Neural progenitor cell (in vitro differentiated cells): ENCODE measurements at regions not wholly inside any gene's neighbourhood (a gene's known extent, or its start where the extent isn't known, plus 50 kb on each side); places are given as distances from the start of the nearest gene placed in this dataset.

Experiments
- DNase-seq: peaks from one replicate; pipeline ENCODE4 v3.0.0-alpha.2; 2016; ENCODE audit warnings: low spot score
- H2AFZ ChIP-seq: fragments of 200-600 bp; sonication (generic); replicated peaks from 2 replicates; pipeline ENCODE4 v1.6.1; 2016; ENCODE audit warnings: antibody characterized with exemption
- H3F3A ChIP-seq: fragments of 200-600 bp; sonication (generic); 2 replicates; pipeline ENCODE4 v1.6.1; 2016; ENCODE audit warnings: antibody characterized with exemption, low read depth
- H3K27ac ChIP-seq: fragments of 200-600 bp; sonication (generic); 2 replicates; pipeline ENCODE4 v1.5.1; 2016; ENCODE audit warnings: mild to moderate bottlenecking
- H3K27me3 ChIP-seq: fragments of 200-600 bp; sonication (generic); 2 replicates; pipeline ENCODE4 v1.6.1; 2016; ENCODE audit warnings: mild to moderate bottlenecking, moderate library complexity
- H3K36me3 ChIP-seq: fragments of 200-600 bp; sonication (generic); 2 replicates; pipeline ENCODE4 v1.5.1; 2016
- H3K4me1 ChIP-seq: fragments of 200-600 bp; sonication (generic); 2 replicates; pipeline ENCODE4 v1.6.1; 2016; ENCODE audit warnings: mixed run types
- H3K4me2 ChIP-seq: fragments of 200-600 bp; sonication (generic); 2 replicates; pipeline ENCODE4 v1.6.1; 2016
- H3K4me3 ChIP-seq: fragments of 200-600 bp; sonication (generic); 2 replicates; pipeline ENCODE4 v1.5.1; 2016
- H3K79me2 ChIP-seq: fragments of 200-600 bp; sonication (generic); 2 replicates; pipeline ENCODE4 v1.6.1; 2016; ENCODE audit warnings: low read depth
- H3K9ac ChIP-seq: fragments of 200-600 bp; sonication (generic); 2 replicates; pipeline ENCODE4 v1.6.1; 2016
- H3K9me3 ChIP-seq: fragments of 200-600 bp; sonication (generic); 2 replicates; pipeline ENCODE4 v1.5.1; 2016; ENCODE audit warnings: low read depth
- H4K20me1 ChIP-seq: fragments of 200-600 bp; sonication (generic); 2 replicates; pipeline ENCODE4 v1.6.1; 2016; ENCODE audit warnings: low read depth
- H3K27ac Mint-ChIP-seq: 3 replicates; pipeline ENCODE4 v1.8.0; 2021; ENCODE audit warnings: mixed read lengths
- H3K27me3 Mint-ChIP-seq: 2 replicates; pipeline ENCODE4 v1.8.0; 2022; ENCODE audit warnings: low read depth, mild to moderate bottlenecking, inconsistent platforms, moderate library complexity, mixed read lengths; ENCODE audit not compliant: insufficient read depth
- H3K36me3 Mint-ChIP-seq: 3 replicates; pipeline ENCODE4 v1.8.0; 2021; ENCODE audit warnings: mixed read lengths
- H3K4me1 Mint-ChIP-seq: 3 replicates; pipeline ENCODE4 v1.8.0; 2021; ENCODE audit warnings: mixed read lengths
- H3K4me3 Mint-ChIP-seq: 3 replicates; pipeline ENCODE4 v1.8.0; 2021; ENCODE audit warnings: mild to moderate bottlenecking, moderate library complexity, mixed read lengths
- H3K9me3 Mint-ChIP-seq: 3 replicates; pipeline ENCODE4 v1.8.0; 2020; ENCODE audit warnings: mixed read lengths
- CTCF ChIP-seq: fragments of 200-600 bp; sonication (generic); IDR thresholded peaks from 2 replicates; pipeline ENCODE4 v1.5.1; 2017; ENCODE audit warnings: antibody characterized with exemption, mild to moderate bottlenecking
- EZH2 ChIP-seq: fragments of 200-600 bp; sonication (generic); IDR thresholded peaks from 2 replicates; pipeline ENCODE4 v1.6.1; 2017; ENCODE audit warnings: antibody characterized with exemption, mild to moderate bottlenecking, moderate library complexity
- EZH2phosphoT487 ChIP-seq: fragments of 200-600 bp; sonication (generic); IDR thresholded peaks from 2 replicates; pipeline ENCODE4 v1.6.1; 2017; ENCODE audit warnings: antibody characterized with exemption

DNA sequence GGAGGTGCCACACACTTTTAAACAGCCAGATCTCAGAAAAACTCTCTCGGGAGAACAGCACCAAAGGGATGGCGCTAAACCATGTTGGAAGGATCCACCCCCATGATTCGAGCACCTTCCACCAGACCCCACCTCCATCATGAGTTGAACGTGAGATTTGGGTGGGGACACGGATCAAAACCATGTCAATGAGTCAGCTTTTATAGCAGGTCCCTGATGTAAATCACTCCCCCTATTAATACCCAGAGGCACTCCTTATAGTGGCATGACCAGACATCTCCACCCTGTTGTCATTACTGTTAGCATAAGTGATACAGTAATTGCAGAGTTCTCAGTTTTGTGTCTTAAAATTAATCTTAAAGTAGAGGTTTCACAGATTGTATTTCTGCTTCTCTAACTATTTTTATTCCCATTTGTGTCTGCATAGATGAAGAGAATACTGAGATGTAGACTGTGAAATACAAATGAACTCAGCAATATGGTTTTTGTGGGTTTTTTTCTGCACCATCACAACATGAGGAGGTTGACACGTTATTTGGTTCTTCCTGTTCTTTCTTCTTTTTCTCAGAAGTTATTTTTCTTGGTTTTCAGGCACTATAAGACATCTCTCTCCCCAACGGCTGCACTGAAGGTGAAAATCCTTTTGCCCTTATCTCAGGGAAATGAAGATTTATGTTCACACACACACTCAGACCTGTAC lies 218.2 kb downstream of the ARL4C start:
- no peaks in the 10 kb centered on the region for H3K36me3 ChIP-seq
- peaks cover 36% of the 10 kb centered on the region for H3K9me3 Mint-ChIP-seq
- peaks cover 14% of the 10 kb centered on the region for H3K4me1 ChIP-seq
- no peaks in the 10 kb centered on the region for H4K20me1 ChIP-seq
- H3K27ac Mint-ChIP-seq, result no peak overlapping the region
- TF ChIP-seq EZH2 (no peak), EZH2phosphoT487 (no peak), CTCF (no peak)
- no peak overlapping the region for H3K9ac ChIP-seq
- H3K9me3 ChIP-seq, result no peaks in the 10 kb centered on the region
- H3K27ac ChIP-seq, result no peak overlapping the region
- DNase-seq, result no peak
- H3K4me2 ChIP-seq, result no peak overlapping the region
- no peaks in the 10 kb centered on the region for H3K79me2 ChIP-seq
- H3K4me3 Mint-ChIP-seq, result no peak overlapping the region
- no peak overlapping the region for H2AFZ ChIP-seq
- H3K4me1 Mint-ChIP-seq, result peaks cover 18% of the 10 kb centered on the region
- H3K27me3 Mint-ChIP-seq, result peaks cover 3% of the 10 kb centered on the region
- H3K4me3 ChIP-seq, result no peak overlapping the region
- H3K27me3 ChIP-seq, result no peaks in the 10 kb centered on the region
- peaks cover 7% of the 10 kb centered on the region for H3F3A ChIP-seq
- peaks cover 4% of the 10 kb centered on the region for H3K36me3 Mint-ChIP-seq

GRCh38 chr2:234275515-234275914 lies 221.4 kb downstream of the ARL4C start:
- Histone ChIP-seq H3K36me3 (no peaks in the 10 kb centered on the region), H3K9ac (no peak overlapping the region), H4K20me1 (no peaks in the 10 kb centered on the region), H3K9me3 (no peaks in the 10 kb centered on the region), H3K4me3 (no peak overlapping the region), H3F3A (peaks cover 7% of the 10 kb centered on the region), H3K27ac (no peak overlapping the region), H3K4me1 (peaks cover 14% of the 10 kb centered on the region), H3K27me3 (no peaks in the 10 kb centered on the region), H3K79me2 (no peaks in the 10 kb centered on the region), H2AFZ (no peak overlapping the region), H3K4me2 (peak overlapping the region; percentile 25)
- Mint-ChIP-seq H3K9me3 (peaks cover 22% of the 10 kb centered on the region), H3K27ac (peak overlapping the region; percentile 72), H3K27me3 (no peaks in the 10 kb centered on the region), H3K4me1 (peaks cover 26% of the 10 kb centered on the region), H3K36me3 (peaks cover 4% of the 10 kb centered on the region), H3K4me3 (no peak overlapping the region)
- peak; percentile 48 for DNase-seq
- TF ChIP-seq CTCF (no peak), EZH2 (no peak), EZH2phosphoT487 (no peak)

DNA sequence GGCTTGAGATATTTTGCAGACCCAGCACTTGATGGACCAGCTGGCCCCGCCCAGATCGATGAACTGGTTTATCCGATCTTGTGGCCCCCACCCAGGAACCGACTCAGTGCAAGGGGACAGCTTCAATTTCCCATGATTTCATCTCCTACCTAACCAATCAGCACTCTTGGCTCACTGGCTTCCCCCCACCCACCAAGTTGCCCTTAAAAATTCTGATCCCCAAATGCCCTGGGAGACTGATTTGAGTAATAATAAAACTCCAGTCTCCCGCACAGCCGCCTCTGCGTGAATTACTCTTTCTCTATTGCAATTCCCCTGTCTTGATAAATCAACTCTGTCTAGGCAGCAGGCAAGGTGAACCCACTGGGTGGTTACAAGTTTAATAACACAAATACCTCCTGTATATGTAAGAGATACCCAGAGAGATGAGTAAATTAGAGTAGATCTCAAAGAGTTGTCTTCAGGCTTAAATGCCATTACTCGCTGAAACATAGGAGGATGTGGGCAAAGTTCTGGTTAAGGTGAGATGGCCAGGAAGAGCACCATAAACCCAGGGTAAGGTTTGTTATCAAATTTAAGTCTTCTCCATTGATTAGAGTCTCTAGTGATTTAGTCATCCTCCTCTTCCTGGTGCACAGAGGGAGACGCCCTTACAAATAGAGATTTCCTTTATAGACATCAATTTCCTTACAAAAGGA lies 222.8 kb downstream of the ARL4C start:
- H3K36me3 ChIP-seq, result no peaks in the 10 kb centered on the region
- no peak overlapping the region for H3K27ac ChIP-seq
- H3K9me3 Mint-ChIP-seq, result peaks cover 11% of the 10 kb centered on the region

More for the DNA sequence above, 222.8 kb downstream of the ARL4C start:
- H3K27me3 ChIP-seq, result no peaks in the 10 kb centered on the region
- H3K9me3 ChIP-seq, result no peaks in the 10 kb centered on the region
- no peak overlapping the region for H3K9ac ChIP-seq
- H3K4me2 ChIP-seq, result no peak overlapping the region
- DNase-seq, result no peak
- H3K4me3 Mint-ChIP-seq, result no peak overlapping the region
- no peak for TF ChIP-seq EZH2phosphoT487
- no peak for TF ChIP-seq EZH2
- TF ChIP-seq CTCF, result no peak
- H3K4me1 ChIP-seq, result peaks cover 14% of the 10 kb centered on the region
- H4K20me1 ChIP-seq, result no peaks in the 10 kb centered on the region
- no peak overlapping the region for H2AFZ ChIP-seq
- H3K27me3 Mint-ChIP-seq, result no peaks in the 10 kb centered on the region
- peaks cover 7% of the 10 kb centered on the region for H3F3A ChIP-seq
- no peak overlapping the region for H3K4me3 ChIP-seq
- no peaks in the 10 kb centered on the region for H3K36me3 Mint-ChIP-seq
- peaks cover 26% of the 10 kb centered on the region for H3K4me1 Mint-ChIP-seq
- peak overlapping the region; percentile 19 for H3K27ac Mint-ChIP-seq
- H3K79me2 ChIP-seq, result no peaks in the 10 kb centered on the region
